Fibroblast of skin of back (primary cell): ENCODE measurements at regions not wholly inside any gene's neighbourhood (a gene's known extent, or its start where the extent isn't known, plus 50 kb on each side); places are given as distances from the start of the nearest gene placed in this dataset.

Experiments used
- DNase-seq: peaks from one replicate; pipeline ENCODE4 v3.0.0-alpha.2; 2013

GRCh38 chr13:71962126-71962525, 95.1 kb upstream of the DACH1 start:
- no peak for DNase-seq

GRCh38 chr13:71949441-71949840, 82.4 kb upstream of the DACH1 start:
- DNase-seq = no peak

GRCh38 chr13:71939186-71939585, 72.2 kb upstream of the DACH1 start:
- DNase-seq = no peak

GRCh38 chr13:71935166-71935840, 68.3 kb upstream of the DACH1 start:
- no peak for DNase-seq

- no peak for DNase-seq
These were observed 57.9 kb upstream of the DACH1 start for GRCh38 chr13:71924931-71925330.

GRCh38 chr13:71922194-71922593, 55.2 kb upstream of the DACH1 start:
- DNase-seq = no peak
